ENCODE measurements at regions not wholly inside any gene's neighbourhood (a gene's known extent, or its start where the extent isn't known, plus 50 kb on each side); places are given as distances from the start of the nearest gene placed in this dataset.

DNA sequence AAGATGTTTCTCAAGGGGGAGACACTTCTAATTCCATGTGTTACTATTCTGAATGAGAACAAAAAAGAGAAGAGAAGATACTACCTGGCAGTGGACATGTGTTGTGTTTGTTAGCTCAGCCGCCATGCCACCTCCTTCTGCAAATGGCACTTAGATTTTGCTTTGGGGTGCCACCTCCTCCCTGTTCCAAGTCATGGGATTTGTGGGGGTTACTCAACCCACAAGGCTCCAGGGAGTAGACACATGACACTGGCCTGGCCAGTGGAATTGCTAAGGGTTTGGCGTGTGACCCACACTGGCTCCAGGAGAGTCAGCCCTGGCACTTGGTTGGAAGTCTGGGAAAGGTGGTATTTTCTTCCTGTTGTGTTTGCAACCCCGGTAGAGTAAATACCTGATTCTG, 129.1 kb downstream of the ZNF621 start:
- TF ChIP-seq CTCF (optimal IDR thresholded peaks at IDR 0.05 in 1 of 3, IDR thresholded peaks at IDR 0.05 in 1 of 3, conservative IDR thresholded peaks at IDR 0.05 in 1 of 3; ENCODE audit: extremely low read depth in 1 of 3, insufficient read depth in 2 of 3, low read length in 3 of 3) = no peak
- TF ChIP-seq EZH2 (IDR thresholded peaks at IDR 0.05; ENCODE audit: low read length) = no peak

All from keratinocyte (primary cell).